ENCODE measurements at regions not wholly inside any gene's neighbourhood (a gene's known extent, or its start where the extent isn't known, plus 50 kb on each side); places are given as distances from the start of the nearest gene placed in this dataset.

DNA sequence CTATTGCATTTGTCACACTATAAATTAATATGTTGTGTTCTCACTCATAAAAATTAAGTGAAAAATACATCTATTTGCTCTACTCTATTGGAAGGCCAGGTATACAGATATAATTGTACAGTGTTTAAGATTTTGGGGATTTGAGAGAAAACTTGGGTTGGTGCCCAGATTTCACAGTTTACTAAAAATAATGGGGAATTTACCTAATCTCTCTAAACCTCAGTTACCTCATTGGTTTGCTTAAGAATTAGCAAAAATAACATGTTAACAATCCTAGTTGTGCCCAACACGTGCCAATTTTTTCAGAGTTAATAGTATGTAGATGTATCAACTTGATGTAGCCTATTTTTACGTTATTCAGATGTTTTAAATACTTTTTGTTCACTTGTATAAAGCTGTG is 1495.3 kb upstream of the PCDH7 start:
- Histone ChIP-seq H3K4me2 (no peak overlapping the region), H3K27me3 (ENCODE audit: insufficient read depth, low read depth) (no peaks in the 10 kb centered on the region), H3K9me2 (ENCODE audit: insufficient read depth) (no peaks in the 10 kb centered on the region), H4K20me1 (ENCODE audit: insufficient read depth) (no peaks in the 10 kb centered on the region), H3F3A (ENCODE audit: insufficient read depth, low read depth) (no peaks in the 10 kb centered on the region), H3K4me1 (replicated peaks; ENCODE audit: insufficient read depth) (no peaks in the 10 kb centered on the region), H3K9me3 (ENCODE audit: insufficient read depth, low read depth) (no peaks in the 10 kb centered on the region), H3K27ac (no peak overlapping the region), H3K4me3 (no peak overlapping the region), H3K36me3 (ENCODE audit: low read depth) (no peaks in the 10 kb centered on the region), H2AFZ (no peak overlapping the region), H3K79me2 (ENCODE audit: low read depth) (no peaks in the 10 kb centered on the region)
- no TSS peak for BruUV-seq (replicated peaks)
- intact Hi-C loops (cut with micrococcal nuclease; ENCODE audit: unreplicated experiment): no loop called here
- ChIA-PET POLR2A (ENCODE audit: unreplicated experiment) (no interaction called here), CTCF (no interaction called here)
- no peak for TF ChIP-seq EZH2 (IDR thresholded peaks at IDR 0.05; ENCODE audit: low read depth)
- TF ChIP-seq, protein P1, sequence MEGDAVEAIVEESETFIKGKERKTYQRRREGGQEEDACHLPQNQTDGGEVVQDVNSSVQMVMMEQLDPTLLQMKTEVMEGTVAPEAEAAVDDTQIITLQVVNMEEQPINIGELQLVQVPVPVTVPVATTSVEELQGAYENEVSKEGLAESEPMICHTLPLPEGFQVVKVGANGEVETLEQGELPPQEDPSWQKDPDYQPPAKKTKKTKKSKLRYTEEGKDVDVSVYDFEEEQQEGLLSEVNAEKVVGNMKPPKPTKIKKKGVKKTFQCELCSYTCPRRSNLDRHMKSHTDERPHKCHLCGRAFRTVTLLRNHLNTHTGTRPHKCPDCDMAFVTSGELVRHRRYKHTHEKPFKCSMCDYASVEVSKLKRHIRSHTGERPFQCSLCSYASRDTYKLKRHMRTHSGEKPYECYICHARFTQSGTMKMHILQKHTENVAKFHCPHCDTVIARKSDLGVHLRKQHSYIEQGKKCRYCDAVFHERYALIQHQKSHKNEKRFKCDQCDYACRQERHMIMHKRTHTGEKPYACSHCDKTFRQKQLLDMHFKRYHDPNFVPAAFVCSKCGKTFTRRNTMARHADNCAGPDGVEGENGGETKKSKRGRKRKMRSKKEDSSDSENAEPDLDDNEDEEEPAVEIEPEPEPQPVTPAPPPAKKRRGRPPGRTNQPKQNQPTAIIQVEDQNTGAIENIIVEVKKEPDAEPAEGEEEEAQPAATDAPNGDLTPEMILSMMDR (conservative IDR thresholded peaks at IDR 0.05): no peak
- no peak for DNase-seq

DNA sequence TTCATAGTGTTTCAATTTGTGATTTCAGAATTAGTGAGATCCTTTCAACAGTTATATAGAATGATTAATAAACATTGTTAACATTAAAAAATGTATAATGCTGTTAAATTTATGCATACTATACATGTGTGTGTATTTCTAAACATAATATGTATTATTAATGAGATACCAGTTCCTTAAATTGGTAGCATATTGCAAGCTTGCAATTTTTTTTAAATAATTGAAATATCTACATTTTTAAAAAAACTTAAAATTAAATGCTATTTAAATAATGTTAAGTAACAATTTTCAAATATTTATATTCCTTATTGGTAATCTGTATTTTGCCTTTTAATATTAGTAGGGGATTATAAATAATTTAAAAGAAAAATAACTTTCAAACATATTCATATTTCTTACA is 1479.5 kb upstream of the PCDH7 start:
- Histone ChIP-seq H3K9me3 (ENCODE audit: insufficient read depth, low read depth) (no peaks in the 10 kb centered on the region), H3K4me3 (no peak overlapping the region), H3K4me1 (replicated peaks; ENCODE audit: insufficient read depth) (no peaks in the 10 kb centered on the region), H3K4me2 (no peak overlapping the region), H3F3A (ENCODE audit: insufficient read depth, low read depth) (no peaks in the 10 kb centered on the region), H3K9me2 (ENCODE audit: insufficient read depth) (no peaks in the 10 kb centered on the region), H3K36me3 (ENCODE audit: low read depth) (no peaks in the 10 kb centered on the region), H3K27me3 (ENCODE audit: insufficient read depth, low read depth) (no peaks in the 10 kb centered on the region), H3K79me2 (ENCODE audit: low read depth) (no peaks in the 10 kb centered on the region), H3K27ac (no peak overlapping the region), H4K20me1 (ENCODE audit: insufficient read depth) (no peaks in the 10 kb centered on the region), H2AFZ (no peak overlapping the region)
- no peak for DNase-seq
- TF ChIP-seq EZH2 (IDR thresholded peaks at IDR 0.05; ENCODE audit: low read depth): no peak
- TF ChIP-seq, protein P1 (conservative IDR thresholded peaks at IDR 0.05): no peak
- intact Hi-C loops (cut with micrococcal nuclease; ENCODE audit: unreplicated experiment): no loop called here
- POLR2A ChIA-PET (ENCODE audit: unreplicated experiment): no interaction called here
- no TSS peak for BruUV-seq (replicated peaks)
- CTCF ChIA-PET: no interaction called here

DNA sequence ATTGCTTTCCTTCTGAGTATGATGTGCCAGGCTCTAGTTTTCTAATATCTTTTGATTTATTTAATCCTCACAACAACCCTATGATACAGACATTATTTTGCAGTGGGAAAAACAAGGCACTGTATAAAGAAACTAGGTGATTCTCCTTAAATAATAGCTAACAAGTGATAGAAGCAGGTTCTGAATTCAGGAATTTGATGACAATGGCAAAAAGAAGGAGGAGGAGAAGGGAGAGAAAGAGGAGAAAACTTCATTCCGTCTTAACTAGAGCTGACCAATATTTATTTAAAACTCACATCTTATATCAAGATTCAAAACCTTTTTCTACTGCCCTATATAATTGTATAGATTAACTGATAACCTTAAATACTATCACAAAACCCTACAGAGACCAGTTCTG is 1477.1 kb upstream of the PCDH7 start:
- CTCF ChIA-PET: no interaction called here
- TF ChIP-seq, protein P1 (conservative IDR thresholded peaks at IDR 0.05): no peak
- TF ChIP-seq EZH2 (IDR thresholded peaks at IDR 0.05; ENCODE audit: low read depth): no peak
- Histone ChIP-seq H3K4me2 (no peak overlapping the region), H3K79me2 (ENCODE audit: low read depth) (no peaks in the 10 kb centered on the region), H3F3A (ENCODE audit: insufficient read depth, low read depth) (no peaks in the 10 kb centered on the region), H3K36me3 (ENCODE audit: low read depth) (no peaks in the 10 kb centered on the region), H2AFZ (no peak overlapping the region), H3K4me1 (replicated peaks; ENCODE audit: insufficient read depth) (no peaks in the 10 kb centered on the region), H4K20me1 (ENCODE audit: insufficient read depth) (no peaks in the 10 kb centered on the region), H3K27ac (no peak overlapping the region), H3K4me3 (no peak overlapping the region), H3K27me3 (ENCODE audit: insufficient read depth, low read depth) (no peaks in the 10 kb centered on the region), H3K9me3 (ENCODE audit: insufficient read depth, low read depth) (no peaks in the 10 kb centered on the region), H3K9me2 (ENCODE audit: insufficient read depth) (no peaks in the 10 kb centered on the region)
- intact Hi-C loops (cut with micrococcal nuclease; ENCODE audit: unreplicated experiment): no loop called here
- DNase-seq: no peak
- POLR2A ChIA-PET (ENCODE audit: unreplicated experiment): no interaction called here
- no TSS peak for BruUV-seq (replicated peaks)
